Activated naive CD8-positive, alpha-beta T cell (primary cell): ENCODE measurements at regions not wholly inside any gene's neighbourhood (a gene's known extent, or its start where the extent isn't known, plus 50 kb on each side); places are given as distances from the start of the nearest gene placed in this dataset.
"Not testable (repeated sequence)": the region's sequence is repeated elsewhere in the genome, so short reads cannot be mapped to it uniquely, and the experiment has no call there.

Experiments
- H3K27ac Mint-ChIP-seq: one replicate; pipeline ENCODE4 v1.8.0; 2021; ENCODE audit warnings: mixed read lengths
- H3K27me3 Mint-ChIP-seq: one replicate; pipeline ENCODE4 v1.8.0; 2021; ENCODE audit warnings: mixed read lengths
- H3K36me3 Mint-ChIP-seq: one replicate; pipeline ENCODE4 v1.8.0; 2021; ENCODE audit warnings: mixed read lengths
- H3K4me1 Mint-ChIP-seq: one replicate; pipeline ENCODE4 v1.8.0; 2021; ENCODE audit warnings: low read depth, mixed read lengths
- H3K4me3 Mint-ChIP-seq: one replicate; pipeline ENCODE4 v1.8.0; 2021; ENCODE audit warnings: mild to moderate bottlenecking, mixed read lengths
- H3K9me3 Mint-ChIP-seq: one replicate; pipeline ENCODE4 v1.8.0; 2021; ENCODE audit warnings: low read depth, mixed read lengths

DNA sequence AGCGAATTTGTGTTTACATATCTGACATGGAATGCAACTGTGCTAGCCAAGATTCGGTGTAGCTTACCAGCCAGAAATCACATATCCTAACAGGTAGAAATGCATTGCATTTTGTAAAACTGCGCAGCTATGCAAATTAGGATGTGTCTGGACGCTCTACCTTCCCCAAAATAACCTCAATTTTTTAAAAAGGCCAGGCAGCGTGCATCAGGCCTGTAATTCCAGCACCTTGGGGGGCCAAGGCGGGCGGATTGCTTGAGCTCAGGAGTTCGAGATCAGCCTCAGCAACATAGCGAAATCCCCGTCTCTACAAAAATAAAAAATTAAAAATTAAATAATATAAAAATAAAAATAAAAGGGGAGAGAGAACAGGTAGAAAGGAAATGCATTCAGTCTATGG lies 305.0 kb downstream of the TYW1 start:
- Mint-ChIP-seq H3K4me1 (peaks cover 27% of the 10 kb centered on the region), H3K9me3 (no peaks in the 10 kb centered on the region), H3K27me3 (no peaks in the 10 kb centered on the region), H3K36me3 (no peaks in the 10 kb centered on the region), H3K4me3 (peak overlapping the region; percentile 93), H3K27ac (peak overlapping the region; percentile 16)

DNA sequence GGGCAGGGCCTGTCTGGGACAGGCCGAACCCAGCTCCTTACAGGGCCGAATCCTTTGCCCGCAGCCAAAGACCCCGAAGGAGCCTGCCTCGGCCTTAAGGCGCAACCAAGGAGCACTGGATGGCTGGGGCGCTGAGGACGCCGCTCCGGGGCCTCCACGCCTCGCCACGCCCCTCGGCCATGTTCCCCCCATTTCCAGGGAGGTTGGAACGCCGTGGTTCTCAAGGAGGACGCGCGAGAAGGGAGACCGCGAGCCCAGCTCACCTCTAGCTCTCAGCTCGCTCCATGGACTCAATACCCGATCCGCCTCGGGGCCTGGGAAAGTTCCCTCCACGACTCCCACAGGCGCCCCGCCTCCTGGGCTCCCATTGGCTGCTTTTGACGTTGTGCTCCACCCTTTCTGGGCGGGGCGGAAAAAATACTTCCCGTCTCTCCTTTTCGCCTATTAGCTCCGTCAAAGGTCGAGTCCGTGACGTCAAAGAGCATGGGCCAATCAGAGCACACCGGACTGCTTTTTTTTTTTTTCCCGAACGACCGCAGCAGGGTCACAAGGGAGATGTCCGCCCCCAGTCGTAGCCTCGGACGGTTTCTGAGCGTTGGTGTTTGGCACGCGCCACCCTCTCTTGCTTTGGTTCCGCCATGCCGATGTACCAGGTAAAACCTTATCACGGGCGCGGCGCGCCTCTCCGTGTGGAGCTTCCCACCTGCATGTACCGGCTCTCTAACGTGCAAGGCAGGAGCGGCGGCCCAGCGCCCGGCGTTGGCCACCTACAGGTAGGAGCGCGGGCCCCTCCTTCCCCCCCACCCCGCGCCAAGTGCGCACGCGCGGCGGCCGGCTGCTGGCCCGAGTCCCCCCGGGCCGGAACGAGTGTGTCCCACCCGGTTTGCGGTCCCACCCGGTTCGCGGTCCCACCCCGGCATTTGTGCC lies 305.7 kb downstream of the TYW1 start:
- H3K36me3 Mint-ChIP-seq: no peaks in the 10 kb centered on the region
- peak overlapping the region; percentile 93 for H3K4me3 Mint-ChIP-seq
- no peaks in the 10 kb centered on the region for H3K9me3 Mint-ChIP-seq
- no peaks in the 10 kb centered on the region for H3K27me3 Mint-ChIP-seq
- peaks cover 27% of the 10 kb centered on the region for H3K4me1 Mint-ChIP-seq
- peak overlapping the region; percentile 95 for H3K27ac Mint-ChIP-seq

GRCh38 chr7:67304846-67305245 lies 308.2 kb downstream of the TYW1 start:
- H3K4me3 Mint-ChIP-seq: peak overlapping the region; percentile 31
- not testable (repeated sequence) for H3K36me3 Mint-ChIP-seq, H3K27ac Mint-ChIP-seq

DNA sequence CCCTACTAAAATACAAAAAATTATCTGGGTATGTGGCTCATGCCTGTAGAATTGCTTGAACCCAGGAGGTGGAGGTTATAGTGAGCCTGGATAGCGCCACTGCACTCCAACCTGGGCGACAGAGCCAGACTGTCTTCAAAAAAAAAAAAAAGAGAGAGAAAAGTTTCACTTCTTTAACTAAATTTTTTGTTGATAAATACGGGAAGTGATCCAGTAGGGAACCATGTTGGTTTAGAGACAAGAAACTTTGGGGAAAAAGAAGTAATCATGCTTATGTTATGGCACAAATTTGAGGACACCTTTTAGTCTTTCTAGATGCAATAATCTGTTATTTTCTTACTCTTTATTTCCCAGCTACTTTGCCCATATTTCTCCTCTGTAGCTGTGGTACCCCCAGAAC lies 309.7 kb downstream of the TYW1 start:
- peaks cover 6% of the 10 kb centered on the region for H3K36me3 Mint-ChIP-seq
- H3K9me3 Mint-ChIP-seq: no peaks in the 10 kb centered on the region
- peaks cover 20% of the 10 kb centered on the region for H3K4me1 Mint-ChIP-seq
- H3K27me3 Mint-ChIP-seq: no peaks in the 10 kb centered on the region
- H3K4me3 Mint-ChIP-seq: no peak overlapping the region
- no peak overlapping the region for H3K27ac Mint-ChIP-seq

More at GRCh38 chr7:67304846-67305245, 308.2 kb downstream of the TYW1 start:
- not testable (repeated sequence) for H3K9me3 Mint-ChIP-seq, H3K27me3 Mint-ChIP-seq
- H3K4me1 Mint-ChIP-seq: peaks cover 24% of the 10 kb centered on the region

- H3K27me3 Mint-ChIP-seq: no peaks in the 10 kb centered on the region
- H3K27ac Mint-ChIP-seq: no peak overlapping the region
- H3K36me3 Mint-ChIP-seq: peaks cover 7% of the 10 kb centered on the region
- peaks cover 11% of the 10 kb centered on the region for H3K4me1 Mint-ChIP-seq
- H3K4me3 Mint-ChIP-seq: no peak overlapping the region
- no peaks in the 10 kb centered on the region for H3K9me3 Mint-ChIP-seq
Measured at GRCh38 chr7:67309764-67310549, 313.3 kb downstream of the TYW1 start.

DNA sequence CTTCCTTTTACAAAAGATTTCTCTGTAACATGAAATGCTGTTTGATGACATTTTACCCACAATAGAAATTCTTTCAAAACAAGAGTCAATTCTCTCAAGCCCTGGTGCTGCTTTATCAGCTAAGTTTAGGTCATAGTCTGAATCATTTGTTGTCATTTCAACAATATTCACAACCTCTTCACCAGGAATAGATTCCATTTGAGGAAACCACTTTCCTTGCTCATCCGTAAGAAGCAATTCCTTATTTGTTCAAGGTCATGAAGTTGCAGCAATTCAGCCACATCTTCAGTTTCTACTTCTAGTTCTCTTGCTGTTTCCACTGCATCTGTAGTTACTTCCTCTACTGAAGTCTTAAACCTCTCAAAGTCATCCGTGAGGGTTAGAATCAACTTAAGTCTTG lies 315.3 kb downstream of the TYW1 start:
- Mint-ChIP-seq H3K4me1 (peaks cover 3% of the 10 kb centered on the region), H3K27me3 (no peaks in the 10 kb centered on the region), H3K4me3 (no peak overlapping the region), H3K27ac (no peak overlapping the region), H3K9me3 (no peaks in the 10 kb centered on the region), H3K36me3 (peaks cover 7% of the 10 kb centered on the region)

DNA sequence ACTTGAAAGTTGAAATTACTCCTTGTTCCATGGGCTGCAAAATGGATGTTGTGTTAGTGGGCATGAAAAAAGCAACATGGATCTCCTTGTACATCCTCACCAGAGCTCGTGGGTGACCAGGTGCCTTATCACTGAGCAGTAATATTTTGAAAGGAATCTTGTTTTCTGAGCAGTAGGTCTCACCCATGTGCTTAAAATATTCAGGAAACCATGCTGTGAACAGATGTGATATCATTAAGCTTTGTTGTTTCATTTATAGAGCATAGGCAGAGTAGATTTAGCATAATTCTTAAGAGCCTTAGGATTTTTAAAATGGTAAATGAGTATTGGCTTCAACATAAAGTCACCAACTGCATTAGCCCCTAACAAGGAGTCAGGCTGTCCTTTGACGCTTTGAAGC lies 316.6 kb downstream of the TYW1 start:
- Mint-ChIP-seq H3K9me3 (no peaks in the 10 kb centered on the region), H3K36me3 (peaks cover 7% of the 10 kb centered on the region), H3K27ac (no peak overlapping the region), H3K27me3 (no peaks in the 10 kb centered on the region), H3K4me1 (peaks cover 3% of the 10 kb centered on the region), H3K4me3 (no peak overlapping the region)

- not testable (repeated sequence) for H3K27me3 Mint-ChIP-seq, H3K4me1 Mint-ChIP-seq, H3K4me3 Mint-ChIP-seq, H3K27ac Mint-ChIP-seq, H3K9me3 Mint-ChIP-seq, H3K36me3 Mint-ChIP-seq
Measured at GRCh38 chr7:67316902-67317301, 320.3 kb downstream of the TYW1 start.

DNA sequence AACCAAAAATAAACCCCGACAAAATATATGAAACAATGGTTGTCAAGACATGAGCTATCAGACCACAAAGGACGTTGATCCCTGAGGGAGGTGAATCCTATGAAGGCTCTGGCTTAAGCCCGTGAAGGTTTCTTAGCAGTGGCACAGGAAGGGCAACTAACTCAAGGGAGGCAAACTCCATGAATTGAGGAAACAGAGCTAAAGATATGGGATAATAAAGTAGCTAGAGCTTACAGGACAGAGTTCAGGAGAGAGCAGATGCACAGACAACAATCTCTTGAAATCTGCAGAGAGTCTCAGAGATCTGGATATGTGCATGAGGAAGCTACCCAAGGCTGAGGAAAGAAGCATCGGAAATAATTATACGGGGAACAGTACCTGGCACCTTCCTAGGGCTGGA lies 331.6 kb downstream of the TYW1 start:
- not testable (repeated sequence) for H3K4me3 Mint-ChIP-seq, H3K27ac Mint-ChIP-seq, H3K4me1 Mint-ChIP-seq, H3K36me3 Mint-ChIP-seq, H3K27me3 Mint-ChIP-seq, H3K9me3 Mint-ChIP-seq

- H3K27ac Mint-ChIP-seq, H3K27me3 Mint-ChIP-seq, H3K4me3 Mint-ChIP-seq, H3K9me3 Mint-ChIP-seq, H3K36me3 Mint-ChIP-seq, H3K4me1 Mint-ChIP-seq: not testable (repeated sequence)
Measured at GRCh38 chr7:67335165-67335564, 338.5 kb downstream of the TYW1 start.

GRCh38 chr7:67335663-67336062 lies 339.0 kb downstream of the TYW1 start:
- H3K27me3 Mint-ChIP-seq, H3K4me1 Mint-ChIP-seq, H3K9me3 Mint-ChIP-seq, H3K27ac Mint-ChIP-seq, H3K36me3 Mint-ChIP-seq, H3K4me3 Mint-ChIP-seq: not testable (repeated sequence)

DNA sequence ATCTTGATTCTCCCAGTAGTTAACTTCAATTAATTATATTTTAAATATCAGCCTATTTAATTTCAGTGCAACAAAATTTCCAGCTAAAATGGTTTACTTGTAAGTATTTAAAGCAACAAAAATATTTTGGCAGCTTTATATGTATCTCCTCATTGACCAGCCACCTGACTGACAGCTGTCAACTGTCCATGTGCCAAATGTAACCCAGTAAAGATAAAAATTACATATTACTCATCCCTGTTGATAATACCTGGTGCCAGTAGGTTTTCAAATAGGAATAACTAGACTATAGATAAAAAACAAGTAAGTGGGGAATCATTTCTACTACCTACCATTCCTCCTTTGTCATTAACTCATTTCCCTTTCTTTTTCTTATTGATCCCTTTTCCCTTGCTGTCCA lies 341.9 kb downstream of the TYW1 start:
- H3K4me3 Mint-ChIP-seq, H3K27me3 Mint-ChIP-seq, H3K27ac Mint-ChIP-seq, H3K4me1 Mint-ChIP-seq, H3K9me3 Mint-ChIP-seq: not testable (repeated sequence)
- H3K36me3 Mint-ChIP-seq: peaks cover 17% of the 10 kb centered on the region

GRCh38 chr7:67341153-67341768 lies 344.6 kb downstream of the TYW1 start:
- no peaks in the 10 kb centered on the region for H3K9me3 Mint-ChIP-seq
- no peak overlapping the region for H3K27ac Mint-ChIP-seq
- no peaks in the 10 kb centered on the region for H3K27me3 Mint-ChIP-seq
- peaks cover 33% of the 10 kb centered on the region for H3K36me3 Mint-ChIP-seq
- H3K4me1 Mint-ChIP-seq: no peaks in the 10 kb centered on the region
- H3K4me3 Mint-ChIP-seq: no peak overlapping the region

- H3K9me3 Mint-ChIP-seq: no peaks in the 10 kb centered on the region
- no peak overlapping the region for H3K4me3 Mint-ChIP-seq
- H3K4me1 Mint-ChIP-seq: no peaks in the 10 kb centered on the region
- H3K36me3 Mint-ChIP-seq: peaks cover 33% of the 10 kb centered on the region
- H3K27ac Mint-ChIP-seq: no peak overlapping the region
- no peaks in the 10 kb centered on the region for H3K27me3 Mint-ChIP-seq
Measured at GRCh38 chr7:67343114-67343513, 346.5 kb downstream of the TYW1 start.

- no peak overlapping the region for H3K27ac Mint-ChIP-seq
- no peak overlapping the region for H3K4me3 Mint-ChIP-seq
- no peaks in the 10 kb centered on the region for H3K27me3 Mint-ChIP-seq
- H3K4me1 Mint-ChIP-seq: no peaks in the 10 kb centered on the region
- no peaks in the 10 kb centered on the region for H3K9me3 Mint-ChIP-seq
- peaks cover 33% of the 10 kb centered on the region for H3K36me3 Mint-ChIP-seq
Measured at GRCh38 chr7:67343572-67343971, 346.9 kb downstream of the TYW1 start.
